Caco-2 (cell line): ENCODE measurements at regions not wholly inside any gene's neighbourhood (a gene's known extent, or its start where the extent isn't known, plus 50 kb on each side); places are given as distances from the start of the nearest gene placed in this dataset.

Experiments
- BruUV-seq: library from RNA; stranded (reverse); fragments of 400-500 nt; replicated peaks from 2 replicates; lab custom pipeline; 2021; lab: Mats Ljungman, UMichigan
- CTCF ChIA-PET: fragments of 300-600 bp; sonication (Branson Sonifier 250); formaldehyde crosslinking; loops from one replicate; lab custom pipeline; 2022; ENCODE audit warnings: antibody characterized with exemption; lab: Charles Lee
- POLR2A ChIA-PET: fragments of 300-600 bp; sonication (Branson Sonifier 250); formaldehyde crosslinking; loops from one replicate; lab custom pipeline; 2022; ENCODE audit warnings: antibody characterized with exemption; lab: Charles Lee
- DNase-seq, 2 experiments: peaks; one replicate each; pipeline versions ENCODE4 v3.0.0 to v3.0.0-alpha.2; 2020 to 2022
- H3K27me3 ChIP-seq: replicated peaks from 2 replicates; pipeline ENCODE4 v1.6.0; 2011; ENCODE audit warnings: low read length; ENCODE audit not compliant: control insufficient read depth, insufficient read depth
- H3K36me3 ChIP-seq: 2 replicates; pipeline ENCODE4 v1.5.1; 2011; ENCODE audit warnings: low read length; ENCODE audit not compliant: control insufficient read depth, insufficient read depth
- H3K4me1 ChIP-seq: fragments of 250-450 bp; sonication (Bioruptor Pico); 2 replicates; pipeline ENCODE4 v1.5.1; 2020; ENCODE audit warnings: mild to moderate bottlenecking
- H3K4me3 ChIP-seq: 2 replicates; pipeline ENCODE4 v1.5.1; 2011; ENCODE audit warnings: low read depth, mild to moderate bottlenecking, control low read depth, low read length
- H3K9me3 ChIP-seq: fragments of 250-450 bp; sonication (Bioruptor Pico); 2 replicates; pipeline ENCODE4 v1.5.1; 2020; ENCODE audit warnings: mild to moderate bottlenecking, moderate library complexity
- H3K27ac Mint-ChIP-seq: one replicate; pipeline ENCODE4 v1.8.0; 2022; ENCODE audit warnings: mixed read lengths; ENCODE audit not compliant: unreplicated experiment
- H3K27me3 Mint-ChIP-seq: one replicate; pipeline ENCODE4 v1.8.0; 2022; ENCODE audit warnings: mixed read lengths; ENCODE audit not compliant: insufficient read depth, unreplicated experiment
- H3K36me3 Mint-ChIP-seq: one replicate; pipeline ENCODE4 v1.8.0; 2022; ENCODE audit warnings: mild to moderate bottlenecking, mixed read lengths; ENCODE audit not compliant: insufficient read depth, unreplicated experiment
- H3K4me1 Mint-ChIP-seq: one replicate; pipeline ENCODE4 v1.8.0; 2022; ENCODE audit warnings: low read depth, mixed read lengths; ENCODE audit not compliant: unreplicated experiment
- H3K4me3 Mint-ChIP-seq: one replicate; pipeline ENCODE4 v1.8.0; 2022; ENCODE audit warnings: mild to moderate bottlenecking, moderate library complexity, mixed read lengths; ENCODE audit not compliant: unreplicated experiment
- H3K9me3 Mint-ChIP-seq: one replicate; pipeline ENCODE4 v1.8.0; 2022; ENCODE audit warnings: mixed read lengths; ENCODE audit not compliant: unreplicated experiment
- intact Hi-C: fragments of 100-400 bp; cut with micrococcal nuclease; formaldehyde crosslinking; loops from one replicate; pipeline ENCODE4 v1.10.0; 2022; ENCODE audit not compliant: unreplicated experiment
- TF ChIP-seq, protein P1 (sequence below), 2 experiments: fragments of 200-600 bp in 1 of 2; IDR thresholded peaks; 1 replicate in 1 of 2; 2 replicates in 1 of 2; pipeline versions ENCODE4 v1.5.1 to v1.8.0; 2011 to 2022; ENCODE audit warnings: antibody characterized with exemption in 1 of 2, control low read depth in 1 of 2, inconsistent platforms in 1 of 2, low read depth in 1 of 2, low read length in 1 of 2, mild to moderate bottlenecking in 1 of 2, moderate library complexity in 1 of 2; ENCODE audit not compliant: insufficient read depth in 1 of 2, severe bottlenecking in 1 of 2, unreplicated experiment in 1 of 2

- Histone ChIP-seq H3K4me3 (no peak overlapping the region), H3K27me3 (no peaks in the 10 kb centered on the region), H3K4me1 (peaks cover 12% of the 10 kb centered on the region), H3K9me3 (no peaks in the 10 kb centered on the region; the same call in 1 of the 2 replicates), H3K36me3 (no peaks in the 10 kb centered on the region)
- ChIA-PET CTCF (no interaction called here), POLR2A (no interaction called here)
- Mint-ChIP-seq H3K4me3 (no peak overlapping the region), H3K9me3 (peaks cover 8% of the 10 kb centered on the region), H3K27ac (no peak overlapping the region), H3K27me3 (no peaks in the 10 kb centered on the region), H3K4me1 (peaks cover 8% of the 10 kb centered on the region), H3K36me3 (no peaks in the 10 kb centered on the region)
- intact Hi-C loops, result no loop called here
- DNase-seq, result no peak
- no TSS peak for BruUV-seq
- TF ChIP-seq, protein P1, sequence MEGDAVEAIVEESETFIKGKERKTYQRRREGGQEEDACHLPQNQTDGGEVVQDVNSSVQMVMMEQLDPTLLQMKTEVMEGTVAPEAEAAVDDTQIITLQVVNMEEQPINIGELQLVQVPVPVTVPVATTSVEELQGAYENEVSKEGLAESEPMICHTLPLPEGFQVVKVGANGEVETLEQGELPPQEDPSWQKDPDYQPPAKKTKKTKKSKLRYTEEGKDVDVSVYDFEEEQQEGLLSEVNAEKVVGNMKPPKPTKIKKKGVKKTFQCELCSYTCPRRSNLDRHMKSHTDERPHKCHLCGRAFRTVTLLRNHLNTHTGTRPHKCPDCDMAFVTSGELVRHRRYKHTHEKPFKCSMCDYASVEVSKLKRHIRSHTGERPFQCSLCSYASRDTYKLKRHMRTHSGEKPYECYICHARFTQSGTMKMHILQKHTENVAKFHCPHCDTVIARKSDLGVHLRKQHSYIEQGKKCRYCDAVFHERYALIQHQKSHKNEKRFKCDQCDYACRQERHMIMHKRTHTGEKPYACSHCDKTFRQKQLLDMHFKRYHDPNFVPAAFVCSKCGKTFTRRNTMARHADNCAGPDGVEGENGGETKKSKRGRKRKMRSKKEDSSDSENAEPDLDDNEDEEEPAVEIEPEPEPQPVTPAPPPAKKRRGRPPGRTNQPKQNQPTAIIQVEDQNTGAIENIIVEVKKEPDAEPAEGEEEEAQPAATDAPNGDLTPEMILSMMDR (IDR thresholded peaks at IDR 0.05; ENCODE audit: insufficient read depth in 1 of 2, low read depth in 1 of 2, low read length in 1 of 2, severe bottlenecking in 1 of 2, unreplicated experiment in 1 of 2), result no peak
These were observed 196.2 kb downstream of the C9orf152 start for GRCh38 chr9:110011628-110012320.

DNA sequence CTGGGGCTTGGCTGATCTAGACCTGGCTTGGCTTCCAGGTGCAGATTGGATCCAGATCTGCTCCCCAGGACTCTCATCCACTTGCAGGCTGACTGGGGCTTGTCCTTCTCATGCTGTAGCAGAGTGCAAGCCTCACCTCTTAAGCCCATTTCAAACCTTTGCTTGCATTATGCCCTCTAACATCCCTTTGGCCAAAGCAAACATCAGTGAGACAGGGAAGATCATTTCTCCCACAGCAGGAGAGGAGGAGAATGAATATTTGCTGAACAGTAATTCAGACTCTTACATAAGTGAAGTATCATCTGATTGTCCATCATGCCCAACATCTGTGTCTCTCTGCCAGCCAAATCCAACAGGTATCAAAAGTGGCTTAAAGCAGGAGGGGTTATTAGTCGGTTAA lies 194.9 kb downstream of the C9orf152 start:
- Histone ChIP-seq H3K4me1 (peaks cover under 1% of the 10 kb centered on the region; the same call in 1 of the 2 replicates), H3K36me3 (no peaks in the 10 kb centered on the region), H3K4me3 (no peak overlapping the region), H3K27me3 (no peaks in the 10 kb centered on the region), H3K9me3 (no peaks in the 10 kb centered on the region; the same call in 1 of the 2 replicates)
- Mint-ChIP-seq H3K27ac (no peak overlapping the region), H3K4me1 (no peaks in the 10 kb centered on the region), H3K4me3 (no peak overlapping the region), H3K27me3 (no peaks in the 10 kb centered on the region), H3K36me3 (no peaks in the 10 kb centered on the region), H3K9me3 (peaks cover 8% of the 10 kb centered on the region)
- BruUV-seq, result no TSS peak
- TF ChIP-seq, protein P1 (IDR thresholded peaks at IDR 0.05; ENCODE audit: insufficient read depth in 1 of 2, low read depth in 1 of 2, low read length in 1 of 2, severe bottlenecking in 1 of 2, unreplicated experiment in 1 of 2), result no peak
- intact Hi-C loops, result no loop called here
- ChIA-PET POLR2A (no interaction called here), CTCF (no interaction called here)
- DNase-seq, result no peak

DNA sequence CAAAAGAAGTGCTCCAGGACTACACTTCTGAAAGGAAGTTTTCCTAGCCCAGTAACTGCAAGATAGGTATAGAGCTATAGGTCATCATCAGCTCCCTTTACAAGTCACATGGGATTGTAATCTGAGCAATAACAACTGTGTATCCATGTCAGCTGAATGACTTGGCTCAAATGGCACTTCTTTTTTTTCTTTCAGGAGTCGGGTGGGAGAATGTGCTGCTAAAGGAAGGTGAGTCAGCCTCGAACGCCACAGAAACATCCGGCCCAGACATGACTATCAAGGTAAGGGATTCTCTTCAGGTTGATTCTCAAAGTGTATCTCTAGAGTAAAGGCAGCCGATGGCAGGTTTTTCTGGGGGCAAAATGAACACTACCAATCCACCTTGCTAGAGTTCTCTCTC lies 192.2 kb downstream of the C9orf152 start:
- Mint-ChIP-seq H3K4me3 (no peak overlapping the region), H3K9me3 (peaks cover 8% of the 10 kb centered on the region), H3K4me1 (no peaks in the 10 kb centered on the region), H3K27ac (no peak overlapping the region), H3K36me3 (no peaks in the 10 kb centered on the region), H3K27me3 (no peaks in the 10 kb centered on the region)
- no TSS peak for BruUV-seq
- DNase-seq, result no peak
- Histone ChIP-seq H3K9me3 (no peaks in the 10 kb centered on the region; the same call in 1 of the 2 replicates), H3K4me1 (no peaks in the 10 kb centered on the region), H3K36me3 (no peaks in the 10 kb centered on the region), H3K27me3 (no peaks in the 10 kb centered on the region), H3K4me3 (no peak overlapping the region)
- intact Hi-C loops, result no loop called here
- CTCF ChIA-PET, result no interaction called here
- POLR2A ChIA-PET, result no interaction called here
- TF ChIP-seq, protein P1 (IDR thresholded peaks at IDR 0.05; ENCODE audit: insufficient read depth in 1 of 2, low read depth in 1 of 2, low read length in 1 of 2, severe bottlenecking in 1 of 2, unreplicated experiment in 1 of 2), result no peak
